ENCODE measurements at regions not wholly inside any gene's neighbourhood (a gene's known extent, or its start where the extent isn't known, plus 50 kb on each side); places are given as distances from the start of the nearest gene placed in this dataset.
A peak's percentile ranks its signal among the peaks of the same experiment; 100 is the strongest.

GRCh38 chr5:123671042-123671441 lies 159.1 kb downstream of the CSNK1G3 start:
- no peak overlapping the region for H3K27ac Mint-ChIP-seq (ENCODE audit: unreplicated experiment)
- no peaks in the 10 kb centered on the region for H3K4me1 Mint-ChIP-seq (ENCODE audit: low read depth, unreplicated experiment)
- peak; percentile 47 for DNase-seq
- H3K36me3 Mint-ChIP-seq (ENCODE audit: insufficient read depth, unreplicated experiment), result no peaks in the 10 kb centered on the region
- H3K27me3 Mint-ChIP-seq (ENCODE audit: unreplicated experiment), result no peaks in the 10 kb centered on the region
- H3K4me3 Mint-ChIP-seq (ENCODE audit: low read depth, unreplicated experiment), result no peak overlapping the region
- no peaks in the 10 kb centered on the region for H3K9me3 Mint-ChIP-seq (ENCODE audit: low read depth, unreplicated experiment)
- intact Hi-C loops (cut with micrococcal nuclease; ENCODE audit: unreplicated experiment), result loop anchor here (5.0 to 10.0 kb wide), 4 partner anchors 244 to 1734 kb away; no protein-coding TSS in a partner anchor
- BruUV-seq (replicated peaks), result no TSS peak
- peak; percentile 77 for TF ChIP-seq CTCF (IDR thresholded peaks at IDR 0.05; ENCODE audit: unreplicated experiment)
- CTCF ChIA-PET, result interaction anchor here (0.6 to 1.0 kb wide), 4 partner anchors 370 to 1737 kb away, joined by 3 to 4 read pairs (median 3); no protein-coding TSS in a partner anchor
